ENCODE measurements at regions not wholly inside any gene's neighbourhood (a gene's known extent, or its start where the extent isn't known, plus 50 kb on each side); places are given as distances from the start of the nearest gene placed in this dataset.
"Not testable (repeated sequence)": the region's sequence is repeated elsewhere in the genome, so short reads cannot be mapped to it uniquely, and the experiment has no call there.

DNA sequence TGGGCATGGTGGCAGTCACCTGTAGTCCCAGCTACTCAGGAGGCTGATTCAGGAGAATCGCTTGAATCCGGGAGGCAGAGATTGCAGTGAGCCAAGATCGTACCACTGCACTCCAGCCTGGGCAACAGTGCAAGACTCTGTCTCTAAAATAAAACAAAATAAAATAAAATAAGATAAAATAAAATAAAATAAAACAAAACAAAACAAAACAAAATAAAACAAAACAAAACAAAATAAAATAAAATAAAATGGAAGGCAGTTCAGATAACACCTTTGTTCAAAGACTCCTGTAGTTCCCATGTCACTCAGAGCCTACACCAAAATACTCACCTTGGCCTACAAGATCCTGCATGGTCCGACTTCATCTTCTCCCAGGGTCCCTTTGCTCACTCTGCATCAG is 61.3 kb downstream of the SYF2 start:
- H3K36me3 ChIP-seq (ENCODE audit: low read depth); DNase-seq (ENCODE audit: low spot score); H3K27me3 ChIP-seq (ENCODE audit: insufficient read depth, poor library complexity, severe bottlenecking); ATAC-seq (ENCODE audit: low read depth); H3K4me1 ChIP-seq (ENCODE audit: insufficient read depth, poor library complexity, severe bottlenecking); H3K4me3 ChIP-seq (ENCODE audit: severe bottlenecking); H3K9me3 ChIP-seq (ENCODE audit: severe bottlenecking); H3K27ac ChIP-seq (ENCODE audit: poor library complexity, severe bottlenecking): not testable (repeated sequence)

DNA sequence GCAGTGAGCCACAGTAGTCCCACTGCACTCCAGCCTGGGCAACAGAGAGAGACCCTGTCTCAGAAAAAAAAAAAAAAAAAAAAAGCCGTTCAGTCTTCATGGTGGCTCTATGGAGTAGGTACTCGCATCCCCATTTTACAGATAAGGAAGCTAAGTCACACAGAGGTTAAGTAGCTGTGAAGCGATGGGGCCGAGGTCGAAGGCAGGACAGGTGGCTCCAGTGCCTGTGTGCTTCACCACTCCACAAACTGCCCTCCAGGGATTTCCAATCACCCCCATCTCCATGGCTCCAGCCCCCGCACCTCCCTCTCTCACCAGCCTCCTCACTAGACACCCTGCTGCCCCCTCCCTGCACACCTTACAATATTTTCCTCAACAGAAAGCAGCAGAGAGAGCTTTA is 61.9 kb downstream of the SYF2 start:
- TF ChIP-seq CTCF (IDR thresholded peaks at IDR 0.05; ENCODE audit: poor library complexity, severe bottlenecking), result no peak
- H3K27ac ChIP-seq (ENCODE audit: poor library complexity, severe bottlenecking), result no peak overlapping the region
- no peaks in the 10 kb centered on the region for H3K4me1 ChIP-seq (ENCODE audit: insufficient read depth, poor library complexity, severe bottlenecking)
- no peak for ATAC-seq (ENCODE audit: low read depth)
- DNase-seq (ENCODE audit: low spot score), result no peak
- no peak overlapping the region for H3K4me3 ChIP-seq (ENCODE audit: severe bottlenecking)
- no peaks in the 10 kb centered on the region for H3K9me3 ChIP-seq (ENCODE audit: severe bottlenecking)
- no peaks in the 10 kb centered on the region for H3K36me3 ChIP-seq (ENCODE audit: low read depth)
- no peaks in the 10 kb centered on the region for H3K27me3 ChIP-seq (ENCODE audit: insufficient read depth, poor library complexity, severe bottlenecking)

- no peaks in the 10 kb centered on the region for H3K36me3 ChIP-seq (ENCODE audit: low read depth)
- no peaks in the 10 kb centered on the region for H3K27me3 ChIP-seq (ENCODE audit: insufficient read depth, poor library complexity, severe bottlenecking)
- no peaks in the 10 kb centered on the region for H3K9me3 ChIP-seq (ENCODE audit: severe bottlenecking)
- ATAC-seq (ENCODE audit: low read depth) (no peak), DNase-seq (ENCODE audit: low spot score) (no peak)
- H3K4me3 ChIP-seq (ENCODE audit: severe bottlenecking), result no peak overlapping the region
- no peaks in the 10 kb centered on the region for H3K4me1 ChIP-seq (ENCODE audit: insufficient read depth, poor library complexity, severe bottlenecking)
- H3K27ac ChIP-seq (ENCODE audit: poor library complexity, severe bottlenecking), result no peak overlapping the region
- no peak for TF ChIP-seq CTCF (IDR thresholded peaks at IDR 0.05; ENCODE audit: poor library complexity, severe bottlenecking)
Observed at GRCh38 chr1:25169610-25170009, 62.7 kb downstream of the SYF2 start.

DNA sequence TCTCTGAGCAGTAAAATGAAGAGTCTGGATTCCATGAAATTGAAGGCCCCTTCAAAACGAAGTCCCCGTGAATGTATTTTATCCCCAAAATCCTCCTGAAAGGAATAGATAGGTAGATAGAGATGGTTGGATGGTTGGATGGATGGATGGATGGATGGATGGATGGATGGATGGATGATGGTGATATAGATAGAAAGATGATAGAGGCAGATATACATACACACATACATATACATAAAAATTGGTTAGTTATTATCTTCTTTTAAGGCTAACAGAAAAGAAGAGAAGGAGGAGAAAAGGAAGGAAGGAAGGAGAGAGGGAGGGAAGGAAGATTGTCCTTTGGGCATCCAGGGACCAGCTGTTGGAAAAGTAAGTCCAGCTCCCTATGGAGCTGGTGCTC is 63.1 kb downstream of the SYF2 start:
- Histone ChIP-seq H3K4me1 (ENCODE audit: insufficient read depth, poor library complexity, severe bottlenecking) (no peaks in the 10 kb centered on the region), H3K4me3 (ENCODE audit: severe bottlenecking) (no peak overlapping the region), H3K36me3 (ENCODE audit: low read depth) (no peaks in the 10 kb centered on the region), H3K27me3 (ENCODE audit: insufficient read depth, poor library complexity, severe bottlenecking) (no peaks in the 10 kb centered on the region), H3K9me3 (ENCODE audit: severe bottlenecking) (no peaks in the 10 kb centered on the region), H3K27ac (ENCODE audit: poor library complexity, severe bottlenecking) (no peak overlapping the region)
- TF ChIP-seq CTCF (IDR thresholded peaks at IDR 0.05; ENCODE audit: poor library complexity, severe bottlenecking), result no peak
- DNase-seq (ENCODE audit: low spot score) (no peak), ATAC-seq (ENCODE audit: low read depth) (no peak)

DNA sequence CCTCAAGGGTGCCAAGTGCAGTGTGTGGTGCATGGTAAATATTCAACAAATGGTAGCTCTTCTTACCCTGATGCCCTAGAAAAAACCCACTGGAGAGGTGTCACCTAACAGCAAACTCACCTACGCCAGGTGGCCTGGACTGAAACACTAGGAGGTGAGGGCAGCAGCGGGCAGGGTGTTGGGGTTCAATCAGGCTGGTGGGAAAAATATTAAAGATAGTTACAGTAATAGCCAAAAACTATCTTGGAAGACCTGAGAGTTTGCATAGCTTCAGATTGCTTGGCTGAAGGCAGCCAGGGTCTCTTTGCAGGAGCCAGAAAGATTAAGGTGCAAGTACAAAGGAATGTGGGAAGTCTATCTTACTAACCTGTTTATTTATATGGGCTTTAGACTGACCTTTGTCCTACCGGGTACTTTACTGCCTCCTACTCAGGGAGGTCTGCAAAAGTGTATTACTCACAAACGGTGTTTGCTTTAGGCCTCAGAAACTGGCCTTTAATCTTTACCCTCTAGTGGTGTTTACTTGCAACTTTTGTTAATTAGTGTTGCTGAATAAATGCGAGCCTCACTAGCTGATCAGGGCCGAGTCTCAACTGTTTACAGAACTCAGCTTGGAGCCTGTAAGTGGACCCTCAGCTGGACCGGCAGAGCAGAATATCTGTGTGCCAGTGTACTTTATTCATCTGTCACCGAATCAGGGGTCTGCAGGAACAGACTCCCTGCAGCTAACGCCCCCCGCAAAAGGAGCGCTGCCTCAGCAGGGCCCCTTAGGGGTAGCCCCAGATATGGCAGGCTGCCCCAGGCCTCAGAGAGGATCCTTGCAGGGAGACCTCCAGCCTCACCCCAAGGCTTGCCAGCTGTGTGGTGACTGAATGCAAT is 63.9 kb downstream of the SYF2 start:
- Histone ChIP-seq H3K27ac (ENCODE audit: poor library complexity, severe bottlenecking) (no peak overlapping the region), H3K27me3 (ENCODE audit: insufficient read depth, poor library complexity, severe bottlenecking) (no peaks in the 10 kb centered on the region), H3K4me3 (ENCODE audit: severe bottlenecking) (no peak overlapping the region), H3K4me1 (ENCODE audit: insufficient read depth, poor library complexity, severe bottlenecking) (no peaks in the 10 kb centered on the region), H3K9me3 (ENCODE audit: severe bottlenecking) (no peaks in the 10 kb centered on the region), H3K36me3 (ENCODE audit: low read depth) (no peaks in the 10 kb centered on the region)
- DNase-seq (ENCODE audit: low spot score), result no peak
- TF ChIP-seq CTCF (IDR thresholded peaks at IDR 0.05; ENCODE audit: poor library complexity, severe bottlenecking), result no peak
- ATAC-seq (ENCODE audit: low read depth), result no peak

Measured in RWPE2 (cell line).